HG03460 (cell line): ENCODE measurements at regions not wholly inside any gene's neighbourhood (a gene's known extent, or its start where the extent isn't known, plus 50 kb on each side); places are given as distances from the start of the nearest gene placed in this dataset.

Experiments
- ATAC-seq: cut with Tn5 transposase; IDR thresholded peaks from one replicate; pipeline ENCODE4 v1.9.1; 2021; ENCODE audit not compliant: unreplicated experiment

GRCh38 chr13:83223546-83223945, 658.7 kb downstream of the SLITRK1 start:
- ATAC-seq, result no peak

- ATAC-seq, result no peak
Measured at GRCh38 chr13:83221813-83222241, 660.4 kb downstream of the SLITRK1 start.

- ATAC-seq, result no peak
Measured at GRCh38 chr13:83221256-83221655, 661.0 kb downstream of the SLITRK1 start.

- no peak for ATAC-seq
Measured at GRCh38 chr13:83220241-83220640, 662.0 kb downstream of the SLITRK1 start.

GRCh38 chr13:83219832-83220231, 662.4 kb downstream of the SLITRK1 start:
- no peak for ATAC-seq

GRCh38 chr13:83216479-83217245, 665.6 kb downstream of the SLITRK1 start:
- ATAC-seq, result no peak

- ATAC-seq, result no peak
Measured at GRCh38 chr13:83215627-83216026, 666.6 kb downstream of the SLITRK1 start.

- ATAC-seq, result no peak
Measured at GRCh38 chr13:83214452-83214851, 667.8 kb downstream of the SLITRK1 start.

- no peak for ATAC-seq
Measured at GRCh38 chr13:83211301-83211700, 671.0 kb downstream of the SLITRK1 start.

- ATAC-seq, result no peak
Measured at GRCh38 chr13:83204886-83205285, 677.4 kb downstream of the SLITRK1 start.

GRCh38 chr13:83201506-83201905, 680.8 kb downstream of the SLITRK1 start:
- no peak for ATAC-seq

GRCh38 chr13:83197316-83197715, 685.0 kb downstream of the SLITRK1 start:
- no peak for ATAC-seq

- ATAC-seq, result no peak
Measured at GRCh38 chr13:83190020-83190419, 692.3 kb downstream of the SLITRK1 start.

- no peak for ATAC-seq
Measured at GRCh38 chr13:83184819-83185218, 697.5 kb downstream of the SLITRK1 start.

- no peak for ATAC-seq
Measured at GRCh38 chr13:83184150-83184475, 698.2 kb downstream of the SLITRK1 start.

GRCh38 chr13:83183439-83184149, 698.7 kb downstream of the SLITRK1 start:
- ATAC-seq, result no peak

- ATAC-seq, result no peak
Measured at GRCh38 chr13:83182845-83183244, 699.4 kb downstream of the SLITRK1 start.

GRCh38 chr13:83178008-83178407, 704.3 kb downstream of the SLITRK1 start:
- no peak for ATAC-seq

GRCh38 chr13:83168590-83168989, 713.7 kb downstream of the SLITRK1 start:
- ATAC-seq, result no peak

- ATAC-seq, result no peak
Measured at GRCh38 chr13:83167203-83167602, 715.1 kb downstream of the SLITRK1 start.

GRCh38 chr13:83166550-83166949, 715.7 kb downstream of the SLITRK1 start:
- ATAC-seq, result no peak

GRCh38 chr13:83162493-83162892, 719.8 kb downstream of the SLITRK1 start:
- no peak for ATAC-seq

GRCh38 chr13:83153848-83154247, 728.4 kb downstream of the SLITRK1 start:
- ATAC-seq, result no peak
